ENCODE measurements at regions not wholly inside any gene's neighbourhood (a gene's known extent, or its start where the extent isn't known, plus 50 kb on each side); places are given as distances from the start of the nearest gene placed in this dataset.

- no peaks in the 10 kb centered on the region for H3K9me3 ChIP-seq
- no peaks in the 10 kb centered on the region for H3K4me1 ChIP-seq (replicated peaks)
- TF ChIP-seq, protein P1, sequence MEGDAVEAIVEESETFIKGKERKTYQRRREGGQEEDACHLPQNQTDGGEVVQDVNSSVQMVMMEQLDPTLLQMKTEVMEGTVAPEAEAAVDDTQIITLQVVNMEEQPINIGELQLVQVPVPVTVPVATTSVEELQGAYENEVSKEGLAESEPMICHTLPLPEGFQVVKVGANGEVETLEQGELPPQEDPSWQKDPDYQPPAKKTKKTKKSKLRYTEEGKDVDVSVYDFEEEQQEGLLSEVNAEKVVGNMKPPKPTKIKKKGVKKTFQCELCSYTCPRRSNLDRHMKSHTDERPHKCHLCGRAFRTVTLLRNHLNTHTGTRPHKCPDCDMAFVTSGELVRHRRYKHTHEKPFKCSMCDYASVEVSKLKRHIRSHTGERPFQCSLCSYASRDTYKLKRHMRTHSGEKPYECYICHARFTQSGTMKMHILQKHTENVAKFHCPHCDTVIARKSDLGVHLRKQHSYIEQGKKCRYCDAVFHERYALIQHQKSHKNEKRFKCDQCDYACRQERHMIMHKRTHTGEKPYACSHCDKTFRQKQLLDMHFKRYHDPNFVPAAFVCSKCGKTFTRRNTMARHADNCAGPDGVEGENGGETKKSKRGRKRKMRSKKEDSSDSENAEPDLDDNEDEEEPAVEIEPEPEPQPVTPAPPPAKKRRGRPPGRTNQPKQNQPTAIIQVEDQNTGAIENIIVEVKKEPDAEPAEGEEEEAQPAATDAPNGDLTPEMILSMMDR (IDR thresholded peaks at IDR 0.05), result no peak
- TF ChIP-seq POLR2A (IDR thresholded peaks at IDR 0.05) (no peak), POLR2AphosphoS5 (IDR thresholded peaks at IDR 0.05) (no peak)
- no peaks in the 10 kb centered on the region for H3K27me3 ChIP-seq (replicated peaks; ENCODE audit: insufficient read depth)
- no peaks in the 10 kb centered on the region for H3K36me3 ChIP-seq
- DNase-seq (ENCODE audit: low spot score), result no peak
- H3K27ac ChIP-seq, result no peak overlapping the region
- H3K4me3 ChIP-seq, result no peak overlapping the region
- intact Hi-C loops (cut with DNase I), result no loop called here
- WGBS, result 81% methylated on average over 1 of the region's 1 CpG
Observed at GRCh38 chr3:30256474-30256873, 349.9 kb upstream of the TGFBR2 start.

DNA sequence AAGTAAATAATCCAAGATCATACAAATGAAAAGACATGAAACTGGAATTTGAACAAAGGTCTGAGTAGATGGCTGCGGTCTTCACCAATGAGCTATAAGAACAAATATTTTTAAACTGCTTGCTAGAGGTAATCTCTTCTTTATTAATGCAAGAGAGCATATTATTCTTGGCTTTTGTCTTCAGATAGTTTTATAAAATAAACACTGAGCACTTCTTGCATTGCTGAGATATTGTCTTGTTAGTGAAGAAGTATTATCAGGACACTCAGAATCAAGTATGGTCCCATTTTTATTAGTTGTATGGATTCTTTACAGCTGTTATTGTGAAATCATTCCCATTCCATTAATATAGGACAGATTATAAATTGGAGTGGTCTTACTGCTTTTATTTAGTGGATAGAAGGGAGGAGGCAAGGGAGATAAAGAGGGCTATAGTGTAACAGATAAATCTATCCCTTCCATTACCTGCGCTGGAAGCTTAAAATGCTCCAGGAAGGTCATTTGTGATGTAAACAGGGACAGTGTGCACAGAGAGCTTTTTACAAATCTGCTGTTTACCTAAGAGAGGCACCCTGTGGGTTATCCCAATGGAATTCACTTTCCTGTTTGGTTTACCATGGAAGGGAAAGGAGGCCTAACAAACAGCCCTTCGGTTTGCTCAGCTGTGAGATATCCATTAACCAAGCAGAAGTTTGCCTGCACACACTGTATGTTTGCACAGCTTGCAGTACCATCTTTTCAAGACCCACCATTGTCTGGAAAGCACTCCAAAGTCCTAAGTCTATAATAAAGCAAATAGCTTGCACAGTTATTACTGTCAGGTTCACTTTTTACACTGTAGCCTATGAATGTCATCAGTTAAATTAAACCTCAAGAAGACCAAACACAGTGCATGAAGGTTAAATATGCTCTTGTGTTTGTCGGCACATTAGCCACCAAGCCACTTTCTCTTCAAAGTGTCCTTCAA lies 347.7 kb upstream of the TGFBR2 start:
- intact Hi-C loops (cut with DNase I), result no loop called here
- no peak overlapping the region for H3K27ac ChIP-seq
- no peaks in the 10 kb centered on the region for H3K9me3 ChIP-seq
- no peak for TF ChIP-seq POLR2A (IDR thresholded peaks at IDR 0.05)
- TF ChIP-seq, protein P1 (IDR thresholded peaks at IDR 0.05), result no peak
- no peak for TF ChIP-seq POLR2AphosphoS5 (IDR thresholded peaks at IDR 0.05)
- H3K27me3 ChIP-seq (replicated peaks; ENCODE audit: insufficient read depth), result no peaks in the 10 kb centered on the region
- WGBS, result 56% methylated on average over 4 of the region's 4 CpGs
- H3K4me3 ChIP-seq, result no peak overlapping the region
- H3K36me3 ChIP-seq, result no peaks in the 10 kb centered on the region
- DNase-seq (ENCODE audit: low spot score), result no peak
- no peaks in the 10 kb centered on the region for H3K4me1 ChIP-seq (replicated peaks)

DNA sequence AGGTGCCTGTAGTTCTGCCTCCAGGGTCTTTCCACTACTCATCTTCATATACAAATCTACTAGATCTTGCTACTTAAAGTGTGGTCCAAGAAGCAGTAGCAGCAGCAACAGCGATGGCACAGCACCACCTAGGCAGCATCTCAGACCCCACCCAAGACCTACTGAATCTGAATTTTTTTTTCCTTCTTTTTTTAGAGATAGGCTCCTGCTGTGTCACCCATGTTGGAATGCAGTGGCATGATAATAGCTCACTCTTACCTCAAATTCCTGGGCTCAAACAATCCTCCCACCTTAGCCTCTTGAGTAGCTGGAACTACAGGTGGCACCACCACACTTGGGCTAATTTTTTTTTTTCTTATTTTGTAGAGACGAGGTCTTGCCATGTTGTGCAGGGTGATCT lies 346.7 kb upstream of the TGFBR2 start:
- H3K27ac ChIP-seq, result no peak overlapping the region
- H3K4me3 ChIP-seq, result no peak overlapping the region
- H3K36me3 ChIP-seq, result no peaks in the 10 kb centered on the region
- no peak for DNase-seq (ENCODE audit: low spot score)
- no peak for TF ChIP-seq POLR2AphosphoS5 (IDR thresholded peaks at IDR 0.05)
- H3K9me3 ChIP-seq, result no peaks in the 10 kb centered on the region
- intact Hi-C loops (cut with DNase I), result no loop called here
- WGBS, result 80% methylated on average over 2 of the region's 2 CpGs
- H3K4me1 ChIP-seq (replicated peaks), result no peaks in the 10 kb centered on the region
- H3K27me3 ChIP-seq (replicated peaks; ENCODE audit: insufficient read depth), result no peaks in the 10 kb centered on the region

DNA sequence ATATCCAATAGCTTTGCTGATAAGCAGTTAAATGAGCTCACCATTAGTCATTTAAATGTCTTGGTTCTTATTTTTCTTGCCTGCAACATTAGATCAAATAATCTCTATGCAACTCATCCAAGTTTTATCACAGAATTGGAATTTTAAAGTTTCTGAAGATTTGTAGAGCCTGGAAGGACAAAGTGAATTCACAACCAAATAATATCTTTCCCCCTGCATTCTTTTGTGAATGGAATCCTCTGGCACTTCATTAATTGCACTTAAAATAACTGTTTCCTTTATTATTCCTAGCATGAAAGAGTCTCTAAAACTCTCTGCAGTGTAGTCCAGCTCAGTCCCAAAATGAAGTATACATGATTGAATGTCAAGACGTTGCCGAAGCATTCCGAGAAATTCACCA lies 345.6 kb upstream of the TGFBR2 start:
- intact Hi-C loops (cut with DNase I), result no loop called here
- no peak overlapping the region for H3K4me3 ChIP-seq
- DNase-seq (ENCODE audit: low spot score), result no peak
- no peaks in the 10 kb centered on the region for H3K4me1 ChIP-seq (replicated peaks)
- no peak overlapping the region for H3K27ac ChIP-seq
- no peaks in the 10 kb centered on the region for H3K36me3 ChIP-seq
- no peaks in the 10 kb centered on the region for H3K9me3 ChIP-seq
- no peaks in the 10 kb centered on the region for H3K27me3 ChIP-seq (replicated peaks; ENCODE audit: insufficient read depth)
- TF ChIP-seq POLR2A (IDR thresholded peaks at IDR 0.05) (no peak), POLR2AphosphoS5 (IDR thresholded peaks at IDR 0.05) (no peak)
- TF ChIP-seq, protein P1 (IDR thresholded peaks at IDR 0.05), result no peak
- 58% methylated on average over 3 of the region's 3 CpGs for WGBS

- H3K4me1 ChIP-seq (replicated peaks), result no peaks in the 10 kb centered on the region
- DNase-seq (ENCODE audit: low spot score), result no peak
- TF ChIP-seq POLR2A (IDR thresholded peaks at IDR 0.05) (no peak), POLR2AphosphoS5 (IDR thresholded peaks at IDR 0.05) (no peak)
- TF ChIP-seq, protein P1 (IDR thresholded peaks at IDR 0.05), result no peak
- H3K27me3 ChIP-seq (replicated peaks; ENCODE audit: insufficient read depth), result no peaks in the 10 kb centered on the region
- H3K4me3 ChIP-seq, result no peak overlapping the region
- intact Hi-C loops (cut with DNase I), result no loop called here
- no peaks in the 10 kb centered on the region for H3K9me3 ChIP-seq
- no peak overlapping the region for H3K27ac ChIP-seq
- no peaks in the 10 kb centered on the region for H3K36me3 ChIP-seq
- 88% methylated on average over 5 of the region's 5 CpGs for WGBS
Observed at GRCh38 chr3:30263238-30263924, 343.0 kb upstream of the TGFBR2 start.
